Hepatic stellate cell (primary cell): ENCODE measurements at regions not wholly inside any gene's neighbourhood (a gene's known extent, or its start where the extent isn't known, plus 50 kb on each side); places are given as distances from the start of the nearest gene placed in this dataset.

Source experiments
- DNase-seq: peaks from one replicate; pipeline ENCODE4 v3.0.0; 2011; ENCODE audit warnings: low spot score

- no peak for DNase-seq
These were observed 404.1 kb upstream of the MKI67 start for GRCh38 chr10:128530301-128530700.

DNA sequence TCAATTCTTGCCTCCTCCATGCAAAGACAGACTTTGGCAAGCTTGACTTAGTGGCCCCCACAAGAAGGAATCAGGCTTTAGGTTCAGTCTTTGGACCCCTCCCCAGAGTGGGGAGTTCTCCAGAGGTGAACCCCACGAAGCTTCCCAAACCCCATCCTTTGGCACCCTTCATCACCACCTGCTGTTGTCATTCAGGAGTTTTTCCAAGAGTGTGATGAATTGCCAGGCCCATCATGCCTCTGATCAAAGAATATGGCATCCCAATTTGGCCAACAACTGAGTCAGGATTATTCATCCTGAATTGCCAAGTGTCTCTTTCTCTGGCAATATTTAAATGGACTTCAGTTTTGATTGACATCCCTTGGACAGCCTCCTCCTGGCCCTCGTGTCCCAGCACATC lies 404.7 kb upstream of the MKI67 start:
- no peak for DNase-seq

GRCh38 chr10:128534686-128535085 lies 408.5 kb upstream of the MKI67 start:
- no peak for DNase-seq

GRCh38 chr10:128536259-128536658 lies 410.0 kb upstream of the MKI67 start:
- no peak for DNase-seq

DNA sequence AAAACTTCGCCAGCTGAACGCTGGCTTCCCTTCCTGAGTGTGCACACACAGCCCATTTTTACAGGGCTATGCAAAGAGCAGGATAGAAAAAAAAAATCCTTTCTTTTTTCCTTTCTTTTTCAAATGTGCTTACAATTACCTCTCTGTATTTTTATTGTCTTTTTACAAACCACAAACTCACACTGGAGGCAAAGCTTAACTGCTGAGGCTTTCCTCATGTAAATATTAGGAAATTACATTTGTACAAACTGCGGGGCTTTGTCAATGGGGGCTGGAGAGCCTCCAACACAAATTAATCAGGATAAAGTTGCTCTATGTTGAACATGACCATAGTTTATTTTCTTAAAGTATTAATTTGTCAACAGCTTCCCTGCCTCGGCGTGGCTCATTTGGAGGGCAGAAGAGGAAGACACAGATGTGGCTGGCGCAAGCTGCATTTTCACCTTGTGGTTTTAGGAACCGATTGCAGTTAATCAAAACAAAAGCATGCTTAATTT lies 411.7 kb upstream of the MKI67 start:
- DNase-seq: no peak

- DNase-seq: no peak
These were observed 412.4 kb upstream of the MKI67 start for GRCh38 chr10:128538671-128539070.

GRCh38 chr10:128539510-128540127 lies 413.4 kb upstream of the MKI67 start:
- DNase-seq: no peak

DNA sequence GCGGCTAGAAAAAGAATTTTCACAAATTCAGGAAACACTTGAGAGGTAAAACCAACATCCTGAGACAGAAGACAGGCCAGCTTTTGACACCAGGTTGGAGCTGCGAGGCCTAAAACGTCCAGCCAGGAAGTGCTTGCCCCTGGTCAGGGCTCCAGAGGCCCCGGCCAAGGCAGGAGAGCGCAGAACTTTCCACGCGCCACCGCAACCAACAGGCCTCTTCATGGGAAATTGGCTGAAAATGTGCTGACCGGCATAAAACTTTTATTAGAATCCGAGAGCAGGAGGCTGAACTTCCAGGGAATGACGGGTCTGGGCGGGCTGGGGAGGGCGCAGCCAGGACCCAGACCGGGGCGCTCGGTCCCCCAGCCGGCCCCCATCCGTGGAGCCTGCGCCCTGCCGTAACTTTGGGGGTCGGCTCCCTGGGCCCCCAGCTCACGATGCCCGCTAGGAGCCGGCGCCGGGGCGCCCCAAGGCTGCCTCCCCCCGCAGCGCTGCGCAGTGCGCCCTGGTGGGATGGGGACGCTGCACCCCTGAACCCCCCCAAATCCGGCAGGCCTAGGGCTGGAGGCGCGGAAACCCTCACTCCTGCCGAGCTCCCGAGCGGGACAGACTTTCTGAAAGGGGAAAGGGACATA lies 414.0 kb upstream of the MKI67 start:
- DNase-seq: no peak

- no peak for DNase-seq
These were observed 414.8 kb upstream of the MKI67 start for GRCh38 chr10:128540781-128541761.

DNA sequence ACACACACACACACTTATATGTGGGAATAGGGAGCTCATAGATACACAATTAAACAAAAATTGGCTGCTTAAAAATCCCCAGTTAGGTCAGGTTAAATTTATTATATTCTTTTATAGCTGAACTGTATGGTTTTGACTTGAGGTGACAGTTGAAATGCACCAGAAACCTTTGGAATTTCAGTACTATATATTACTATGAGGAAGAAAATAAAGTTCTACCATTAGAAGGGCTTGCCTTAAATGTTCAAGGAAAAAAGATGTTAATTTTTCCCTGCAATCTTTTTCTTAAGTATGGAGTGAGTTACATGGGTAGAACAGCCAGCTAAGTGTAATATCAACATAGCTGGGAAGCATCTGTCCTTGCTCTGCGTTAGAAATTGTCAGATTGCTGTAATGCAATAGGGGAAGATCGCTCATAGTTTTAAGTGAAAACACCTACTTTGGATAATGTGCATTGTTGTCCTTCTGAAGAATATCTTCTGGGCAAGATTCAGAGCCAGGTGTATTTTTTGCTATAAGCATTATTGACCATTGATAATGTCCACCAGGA lies 415.8 kb upstream of the MKI67 start:
- DNase-seq: no peak

DNA sequence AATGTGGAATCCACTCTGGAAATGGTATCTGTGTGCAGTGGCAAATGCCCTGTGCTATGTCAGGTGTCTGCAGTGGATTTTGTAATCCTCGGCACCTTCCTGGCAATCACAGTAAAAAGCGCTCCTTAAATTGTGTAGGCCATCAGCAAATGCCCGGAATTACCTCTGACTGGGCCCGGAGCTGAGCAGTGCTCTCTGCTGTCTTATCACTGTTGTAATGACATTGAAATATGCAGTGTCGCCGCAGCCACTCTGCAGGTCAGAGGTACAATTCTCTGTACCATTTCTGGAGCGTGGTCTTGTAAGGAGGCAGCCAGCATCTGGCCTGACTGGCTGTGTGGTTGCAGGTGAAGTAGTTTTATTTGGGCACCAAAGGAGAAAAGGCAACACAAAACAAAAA lies 416.4 kb upstream of the MKI67 start:
- DNase-seq: no peak

GRCh38 chr10:128543151-128543550 lies 416.9 kb upstream of the MKI67 start:
- no peak for DNase-seq

GRCh38 chr10:128545216-128545615 lies 419.0 kb upstream of the MKI67 start:
- DNase-seq: no peak

DNA sequence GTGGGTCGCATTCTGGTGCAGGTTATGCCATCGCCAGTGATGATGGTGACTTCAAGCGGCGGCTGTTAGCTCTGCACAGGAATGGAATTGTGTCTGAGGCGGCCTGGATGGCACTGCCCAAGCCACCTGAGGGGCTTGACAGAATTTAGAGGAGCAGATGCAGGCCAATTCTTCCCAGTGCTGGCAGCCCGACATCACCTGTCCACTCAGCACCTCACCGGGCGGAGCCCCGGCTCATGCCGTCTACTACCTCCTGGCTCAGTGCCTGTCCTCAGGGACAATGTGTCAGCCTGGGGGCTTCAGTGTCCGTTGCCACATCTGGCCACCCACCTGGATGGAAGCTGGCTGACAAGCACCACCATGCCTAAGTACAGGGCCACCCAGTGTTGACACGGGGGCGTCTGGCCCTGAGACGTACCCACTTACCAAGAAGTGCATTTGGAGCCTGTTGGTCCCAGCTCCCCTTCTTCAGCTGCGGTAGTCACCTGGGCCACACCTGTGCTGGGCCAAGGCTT lies 420.5 kb upstream of the MKI67 start:
- DNase-seq: no peak

DNA sequence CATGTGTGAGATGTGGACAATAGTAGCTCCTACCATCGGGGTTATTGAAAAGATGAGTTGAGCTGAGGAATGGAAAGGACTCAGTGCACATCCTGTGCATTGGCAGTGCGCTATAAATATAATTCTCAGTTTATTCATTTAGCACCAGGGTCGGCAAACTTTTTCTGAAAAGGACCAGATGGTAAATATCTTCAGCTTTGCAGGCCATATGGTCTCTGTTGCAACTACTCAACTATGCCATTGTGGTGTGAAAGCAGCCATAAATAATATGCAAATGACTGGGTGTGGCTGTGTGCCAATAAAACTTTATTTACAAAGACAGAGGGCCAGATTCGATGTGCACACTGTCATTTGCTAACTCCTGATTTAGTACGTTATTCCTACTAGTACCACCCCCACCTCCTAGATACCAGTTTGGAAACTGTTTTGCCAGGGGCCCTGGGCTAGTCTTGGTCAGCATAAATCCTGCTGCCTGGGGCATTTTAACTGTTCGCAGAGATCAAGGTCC lies 422.9 kb upstream of the MKI67 start:
- no peak for DNase-seq

GRCh38 chr10:128550045-128550444 lies 423.8 kb upstream of the MKI67 start:
- no peak for DNase-seq

DNA sequence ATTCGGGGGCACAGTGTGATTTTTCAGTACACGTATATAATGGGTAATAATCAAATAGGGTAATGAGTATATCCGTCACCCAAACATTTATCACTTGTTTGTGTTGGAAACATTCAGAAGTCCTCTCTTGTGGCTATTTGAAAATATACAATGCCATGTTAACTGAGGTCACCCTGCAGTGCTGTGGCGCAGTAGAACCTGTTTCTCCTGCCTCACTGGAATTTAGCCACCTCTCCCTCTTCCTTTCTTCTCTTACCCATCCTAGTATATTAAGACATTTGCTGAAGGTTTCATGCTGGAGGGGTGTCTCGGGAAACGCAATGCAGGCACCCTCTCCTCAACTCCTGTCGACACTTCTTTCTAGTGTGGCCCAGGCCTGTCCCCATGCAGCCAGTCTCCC lies 425.3 kb upstream of the MKI67 start:
- no peak for DNase-seq

- no peak for DNase-seq
These were observed 427.5 kb upstream of the MKI67 start for GRCh38 chr10:128553755-128554154.

GRCh38 chr10:128556182-128557110 lies 430.2 kb upstream of the MKI67 start:
- no peak for DNase-seq

GRCh38 chr10:128557149-128557710 lies 431.0 kb upstream of the MKI67 start:
- DNase-seq: no peak

DNA sequence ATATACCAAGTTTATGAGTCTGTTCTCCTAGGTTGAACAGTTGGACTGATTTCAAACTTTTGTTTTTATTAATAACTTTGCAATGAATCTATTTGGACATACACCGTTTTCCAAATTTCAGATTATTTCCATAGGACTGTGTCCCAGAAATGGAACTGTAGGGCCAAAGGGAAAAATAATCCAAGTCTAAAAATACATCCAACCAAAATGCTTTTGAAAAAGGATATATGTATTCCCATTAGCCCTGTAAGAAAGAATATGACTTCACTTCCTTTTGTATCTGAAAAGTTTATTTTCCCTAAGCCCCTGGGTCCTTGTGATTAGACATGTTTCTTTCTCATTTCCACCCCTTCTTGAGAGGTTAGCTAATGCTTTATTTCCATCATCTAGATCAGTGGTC lies 434.2 kb upstream of the MKI67 start:
- no peak for DNase-seq
